ENCODE measurements at regions not wholly inside any gene's neighbourhood (a gene's known extent, or its start where the extent isn't known, plus 50 kb on each side); places are given as distances from the start of the nearest gene placed in this dataset.

- no peak for DNase-seq
Observed at GRCh38 chr1:38344716-38345115, 298.1 kb upstream of the POU3F1 start.

- no peak for DNase-seq
Observed at GRCh38 chr1:38341694-38342093, 295.1 kb upstream of the POU3F1 start.

- no peak for DNase-seq
Observed at GRCh38 chr1:38340409-38340808, 293.8 kb upstream of the POU3F1 start.

- DNase-seq, result no peak
Observed at GRCh38 chr1:38337711-38338110, 291.1 kb upstream of the POU3F1 start.

GRCh38 chr1:38336961-38337360, 290.4 kb upstream of the POU3F1 start:
- DNase-seq, result no peak

- DNase-seq, result no peak
Observed at GRCh38 chr1:38336301-38336923, 289.8 kb upstream of the POU3F1 start.

GRCh38 chr1:38334930-38335592, 288.5 kb upstream of the POU3F1 start:
- DNase-seq, result peak in 17 of 56 donors; percentile 2 to 55 (median 13)

GRCh38 chr1:38332649-38333310, 286.2 kb upstream of the POU3F1 start:
- no peak for DNase-seq

- DNase-seq, result no peak
Observed at GRCh38 chr1:38331496-38332210, 285.1 kb upstream of the POU3F1 start.

- no peak for DNase-seq
Observed at GRCh38 chr1:38330799-38331198, 284.2 kb upstream of the POU3F1 start.

GRCh38 chr1:38329644-38330043, 283.1 kb upstream of the POU3F1 start:
- DNase-seq, result no peak

GRCh38 chr1:38328278-38329035, 281.9 kb upstream of the POU3F1 start:
- DNase-seq, result peak in 23 of 56 donors; percentile 9 to 76 (median 41)

- peak in 7 of 56 donors; percentile 7 to 43 (median 13) for DNase-seq
Observed at GRCh38 chr1:38327559-38327973, 281.0 kb upstream of the POU3F1 start.

- no peak for DNase-seq
Observed at GRCh38 chr1:38326856-38327255, 280.3 kb upstream of the POU3F1 start.

- DNase-seq, result no peak
Observed at GRCh38 chr1:38326135-38326534, 279.5 kb upstream of the POU3F1 start.

- DNase-seq, result no peak
Observed at GRCh38 chr1:38312753-38313152, 266.2 kb upstream of the POU3F1 start.

- no peak for DNase-seq
Observed at GRCh38 chr1:38310079-38310478, 263.5 kb upstream of the POU3F1 start.

- DNase-seq, result no peak
Observed at GRCh38 chr1:38308780-38309179, 262.2 kb upstream of the POU3F1 start.

GRCh38 chr1:38305666-38306065, 259.1 kb upstream of the POU3F1 start:
- DNase-seq, result no peak

- no peak for DNase-seq
Observed at GRCh38 chr1:38303843-38304242, 257.2 kb upstream of the POU3F1 start.

- DNase-seq, result peak in 2 of 56 donors; percentile 3 to 6
Observed at GRCh38 chr1:38301040-38301439, 254.4 kb upstream of the POU3F1 start.
